HAP-1 (cell line): ENCODE measurements at regions not wholly inside any gene's neighbourhood (a gene's known extent, or its start where the extent isn't known, plus 50 kb on each side); places are given as distances from the start of the nearest gene placed in this dataset.

Experiments used
- DNase-seq, 2 experiments: peaks; one replicate each; pipeline ENCODE4 v3.0.0-alpha.2; 2016 to 2020; ENCODE audit warnings: low spot score in 2 of 2
- H3K27me3 ChIP-seq: fragments of 250-450 bp; sonication (Bioruptor Pico); 2 replicates; pipeline ENCODE4 v1.5.1; 2020; ENCODE audit warnings: low read depth, mild to moderate bottlenecking, moderate library complexity
- H3K36me3 ChIP-seq: fragments of 250-450 bp; sonication (Bioruptor Pico); replicated peaks from 2 replicates; pipeline ENCODE4 v1.5.1; 2020; ENCODE audit warnings: mild to moderate bottlenecking
- H3K4me1 ChIP-seq: fragments of 250-450 bp; sonication (Bioruptor Pico); 2 replicates; pipeline ENCODE4 v1.5.1; 2020; ENCODE audit warnings: mild to moderate bottlenecking
- H3K4me3 ChIP-seq: fragments of 250-450 bp; sonication (Bioruptor Pico); 2 replicates; pipeline ENCODE4 v1.5.1; 2020; ENCODE audit warnings: mild to moderate bottlenecking, moderate library complexity
- H3K9me3 ChIP-seq: fragments of 250-450 bp; sonication (Bioruptor Pico); 2 replicates; pipeline ENCODE4 v1.5.1; 2020; ENCODE audit warnings: mild to moderate bottlenecking, moderate library complexity
- in situ Hi-C: fragments of 300-500 bp; cut with MboI; formaldehyde crosslinking; loops from 3 replicates; pipeline ENCODE4 v1.14.3; 2020; ENCODE audit warnings: low sequenced_read_pairs, inconsistent platforms, mixed read lengths

GRCh38 chr14:53524391-53524790 is 371.3 kb upstream of the DDHD1 start:
- Histone ChIP-seq H3K4me1 (no peaks in the 10 kb centered on the region), H3K36me3 (no peaks in the 10 kb centered on the region), H3K27me3 (no peaks in the 10 kb centered on the region), H3K4me3 (no peak overlapping the region), H3K9me3 (no peaks in the 10 kb centered on the region; the same call in 1 of the 2 replicates)
- in situ Hi-C loops, result no loop called here
- DNase-seq, result no peak

GRCh38 chr14:53523226-53523625 is 370.1 kb upstream of the DDHD1 start:
- Histone ChIP-seq H3K4me3 (no peak overlapping the region), H3K9me3 (no peaks in the 10 kb centered on the region; the same call in 1 of the 2 replicates), H3K36me3 (no peaks in the 10 kb centered on the region), H3K4me1 (no peaks in the 10 kb centered on the region), H3K27me3 (no peaks in the 10 kb centered on the region)
- in situ Hi-C loops, result no loop called here
- no peak for DNase-seq

- in situ Hi-C loops, result no loop called here
- no peaks in the 10 kb centered on the region for H3K4me1 ChIP-seq
- no peak overlapping the region for H3K4me3 ChIP-seq
- DNase-seq, result no peak
- no peaks in the 10 kb centered on the region; the same call in 1 of the 2 replicates for H3K9me3 ChIP-seq
- no peaks in the 10 kb centered on the region for H3K36me3 ChIP-seq
- H3K27me3 ChIP-seq, result no peaks in the 10 kb centered on the region
Measured at GRCh38 chr14:53520078-53520928, 367.2 kb upstream of the DDHD1 start.

- DNase-seq, result no peak
- no peaks in the 10 kb centered on the region for H3K4me1 ChIP-seq
- H3K9me3 ChIP-seq, result no peaks in the 10 kb centered on the region; the same call in 1 of the 2 replicates
- H3K36me3 ChIP-seq, result no peaks in the 10 kb centered on the region
- H3K4me3 ChIP-seq, result no peak overlapping the region
- in situ Hi-C loops, result no loop called here
- H3K27me3 ChIP-seq, result no peaks in the 10 kb centered on the region
Measured at GRCh38 chr14:53519137-53519536, 366.0 kb upstream of the DDHD1 start.

- in situ Hi-C loops, result no loop called here
- no peaks in the 10 kb centered on the region for H3K27me3 ChIP-seq
- H3K36me3 ChIP-seq, result no peaks in the 10 kb centered on the region
- DNase-seq, result no peak
- no peaks in the 10 kb centered on the region; the same call in 1 of the 2 replicates for H3K9me3 ChIP-seq
- H3K4me3 ChIP-seq, result no peak overlapping the region
- H3K4me1 ChIP-seq, result no peaks in the 10 kb centered on the region
Measured at GRCh38 chr14:53517270-53517960, 364.3 kb upstream of the DDHD1 start.

GRCh38 chr14:53516261-53516774 is 363.2 kb upstream of the DDHD1 start:
- in situ Hi-C loops, result no loop called here
- no peaks in the 10 kb centered on the region for H3K27me3 ChIP-seq
- H3K9me3 ChIP-seq, result no peaks in the 10 kb centered on the region
- no peak for DNase-seq
- no peak overlapping the region for H3K4me3 ChIP-seq
- no peaks in the 10 kb centered on the region for H3K36me3 ChIP-seq
- H3K4me1 ChIP-seq, result no peaks in the 10 kb centered on the region

- no peaks in the 10 kb centered on the region for H3K4me1 ChIP-seq
- H3K36me3 ChIP-seq, result no peaks in the 10 kb centered on the region
- H3K9me3 ChIP-seq, result no peaks in the 10 kb centered on the region
- H3K27me3 ChIP-seq, result no peaks in the 10 kb centered on the region
- DNase-seq, result no peak
- in situ Hi-C loops, result no loop called here
- H3K4me3 ChIP-seq, result no peak overlapping the region
Measured at GRCh38 chr14:53515276-53515675, 362.2 kb upstream of the DDHD1 start.

GRCh38 chr14:53514197-53514596 is 361.1 kb upstream of the DDHD1 start:
- H3K27me3 ChIP-seq, result no peaks in the 10 kb centered on the region
- H3K4me1 ChIP-seq, result no peaks in the 10 kb centered on the region
- DNase-seq, result no peak
- no peaks in the 10 kb centered on the region for H3K36me3 ChIP-seq
- in situ Hi-C loops, result no loop called here
- no peaks in the 10 kb centered on the region for H3K9me3 ChIP-seq
- no peak overlapping the region for H3K4me3 ChIP-seq

GRCh38 chr14:53510281-53510912 is 357.3 kb upstream of the DDHD1 start:
- Histone ChIP-seq H3K4me3 (no peak overlapping the region), H3K9me3 (no peaks in the 10 kb centered on the region), H3K27me3 (no peaks in the 10 kb centered on the region), H3K4me1 (no peaks in the 10 kb centered on the region), H3K36me3 (no peaks in the 10 kb centered on the region)
- DNase-seq, result no peak
- in situ Hi-C loops, result no loop called here

- no peak for DNase-seq
- Histone ChIP-seq H3K9me3 (no peaks in the 10 kb centered on the region), H3K4me1 (no peaks in the 10 kb centered on the region), H3K27me3 (no peaks in the 10 kb centered on the region), H3K36me3 (no peaks in the 10 kb centered on the region), H3K4me3 (no peak overlapping the region)
- in situ Hi-C loops, result no loop called here
Measured at GRCh38 chr14:53509276-53510244, 356.4 kb upstream of the DDHD1 start.

GRCh38 chr14:53501361-53502211 is 348.5 kb upstream of the DDHD1 start:
- no peak for DNase-seq
- Histone ChIP-seq H3K9me3 (no peaks in the 10 kb centered on the region), H3K4me1 (no peaks in the 10 kb centered on the region), H3K4me3 (no peak overlapping the region), H3K27me3 (no peaks in the 10 kb centered on the region), H3K36me3 (no peaks in the 10 kb centered on the region)
- in situ Hi-C loops, result no loop called here

- Histone ChIP-seq H3K4me1 (no peaks in the 10 kb centered on the region), H3K36me3 (no peaks in the 10 kb centered on the region), H3K4me3 (no peak overlapping the region), H3K27me3 (no peaks in the 10 kb centered on the region), H3K9me3 (no peaks in the 10 kb centered on the region)
- in situ Hi-C loops, result no loop called here
- no peak for DNase-seq
Measured at GRCh38 chr14:53500191-53500590, 347.1 kb upstream of the DDHD1 start.
